ENCODE measurements at regions not wholly inside any gene's neighbourhood (a gene's known extent, or its start where the extent isn't known, plus 50 kb on each side); places are given as distances from the start of the nearest gene placed in this dataset.

- no peak for TF ChIP-seq TSHZ2 (CRISPR knock-in tag; IDR thresholded peaks at IDR 0.05)
- no peak for TF ChIP-seq GLIS3 (CRISPR knock-in tag; IDR thresholded peaks at IDR 0.05)
- TF ChIP-seq, protein P1, sequence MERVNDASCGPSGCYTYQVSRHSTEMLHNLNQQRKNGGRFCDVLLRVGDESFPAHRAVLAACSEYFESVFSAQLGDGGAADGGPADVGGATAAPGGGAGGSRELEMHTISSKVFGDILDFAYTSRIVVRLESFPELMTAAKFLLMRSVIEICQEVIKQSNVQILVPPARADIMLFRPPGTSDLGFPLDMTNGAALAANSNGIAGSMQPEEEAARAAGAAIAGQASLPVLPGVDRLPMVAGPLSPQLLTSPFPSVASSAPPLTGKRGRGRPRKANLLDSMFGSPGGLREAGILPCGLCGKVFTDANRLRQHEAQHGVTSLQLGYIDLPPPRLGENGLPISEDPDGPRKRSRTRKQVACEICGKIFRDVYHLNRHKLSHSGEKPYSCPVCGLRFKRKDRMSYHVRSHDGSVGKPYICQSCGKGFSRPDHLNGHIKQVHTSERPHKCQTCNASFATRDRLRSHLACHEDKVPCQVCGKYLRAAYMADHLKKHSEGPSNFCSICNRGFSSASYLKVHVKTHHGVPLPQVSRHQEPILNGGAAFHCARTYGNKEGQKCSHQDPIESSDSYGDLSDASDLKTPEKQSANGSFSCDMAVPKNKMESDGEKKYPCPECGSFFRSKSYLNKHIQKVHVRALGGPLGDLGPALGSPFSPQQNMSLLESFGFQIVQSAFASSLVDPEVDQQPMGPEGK (CRISPR knock-in tag; IDR thresholded peaks at IDR 0.05; ENCODE audit: borderline replicate concordance) = no peak
- TF ChIP-seq ZFP3 (CRISPR knock-in tag; IDR thresholded peaks at IDR 0.05) = no peak
- no peak for TF ChIP-seq TOX (CRISPR knock-in tag; IDR thresholded peaks at IDR 0.05; ENCODE audit: borderline replicate concordance)
- TF ChIP-seq, protein P2, sequence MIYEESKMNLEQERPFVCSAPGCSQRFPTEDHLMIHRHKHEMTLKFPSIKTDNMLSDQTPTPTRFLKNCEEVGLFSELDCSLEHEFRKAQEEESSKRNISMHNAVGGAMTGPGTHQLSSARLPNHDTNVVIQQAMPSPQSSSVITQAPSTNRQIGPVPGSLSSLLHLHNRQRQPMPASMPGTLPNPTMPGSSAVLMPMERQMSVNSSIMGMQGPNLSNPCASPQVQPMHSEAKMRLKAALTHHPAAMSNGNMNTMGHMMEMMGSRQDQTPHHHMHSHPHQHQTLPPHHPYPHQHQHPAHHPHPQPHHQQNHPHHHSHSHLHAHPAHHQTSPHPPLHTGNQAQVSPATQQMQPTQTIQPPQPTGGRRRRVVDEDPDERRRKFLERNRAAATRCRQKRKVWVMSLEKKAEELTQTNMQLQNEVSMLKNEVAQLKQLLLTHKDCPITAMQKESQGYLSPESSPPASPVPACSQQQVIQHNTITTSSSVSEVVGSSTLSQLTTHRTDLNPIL (CRISPR knock-in tag; IDR thresholded peaks at IDR 0.05; ENCODE audit: low read depth) = no peak
- no peak for TF ChIP-seq ZNF565 (CRISPR knock-in tag; conservative IDR thresholded peaks at IDR 0.05; ENCODE audit: low read depth)
- TF ChIP-seq ISL1 (CRISPR knock-in tag; IDR thresholded peaks at IDR 0.05) = no peak
- TF ChIP-seq ZFP30 (CRISPR knock-in tag; IDR thresholded peaks at IDR 0.05) = no peak
These were observed 345.8 kb downstream of the ZNF536 start for GRCh38 chr19:30718014-30718413.

Data from SK-N-SH treated with all-trans-retinoic acid at 6 μM for 48 hours (cell line).